HL-60 (cell line): ENCODE measurements at regions not wholly inside any gene's neighbourhood (a gene's known extent, or its start where the extent isn't known, plus 50 kb on each side); places are given as distances from the start of the nearest gene placed in this dataset.

Source experiments
- GABPA ChIP-seq: IDR thresholded peaks from 2 replicates; pipeline ENCODE4 v1.6.1; 2012; ENCODE audit warnings: low read depth
- POLR2AphosphoS5 ChIP-seq: IDR thresholded peaks from 2 replicates; pipeline ENCODE4 v1.6.1; 2012; ENCODE audit warnings: low read depth
- SPI1 ChIP-seq: IDR thresholded peaks from 2 replicates; pipeline ENCODE4 v1.6.1; 2012; ENCODE audit warnings: low read depth, mild to moderate bottlenecking, borderline replicate concordance
- TF ChIP-seq, protein P1 (sequence below): IDR thresholded peaks from one replicate; pipeline ENCODE4 v1.5.1; 2011; ENCODE audit warnings: low read length, control low read depth, inconsistent platforms; ENCODE audit not compliant: insufficient read depth
- TF ChIP-seq, protein P2 (sequence below): IDR thresholded peaks from 2 replicates; pipeline ENCODE4 v1.6.1; 2012; ENCODE audit warnings: low read depth; ENCODE audit not compliant: insufficient replicate concordance

DNA sequence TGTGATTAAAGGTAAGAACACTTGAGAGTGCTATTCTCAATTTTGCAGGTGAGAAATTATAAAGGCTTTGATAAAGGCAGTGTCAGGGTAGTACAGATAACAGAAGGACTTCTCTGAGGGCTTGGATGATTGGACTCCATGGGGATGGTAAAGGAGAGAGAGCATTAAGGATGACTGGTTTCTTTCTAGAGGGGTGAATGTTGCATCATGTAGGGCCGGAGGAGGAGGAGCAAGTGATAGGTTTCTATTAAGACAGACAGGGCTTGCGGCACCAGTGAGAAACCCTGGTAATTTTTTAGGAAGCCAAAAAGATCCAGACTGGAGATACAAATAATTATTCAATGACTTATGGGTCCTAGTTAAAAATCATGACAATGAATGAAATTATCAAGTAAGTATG lies 230.7 kb upstream of the MME start:
- TF ChIP-seq, protein P1, sequence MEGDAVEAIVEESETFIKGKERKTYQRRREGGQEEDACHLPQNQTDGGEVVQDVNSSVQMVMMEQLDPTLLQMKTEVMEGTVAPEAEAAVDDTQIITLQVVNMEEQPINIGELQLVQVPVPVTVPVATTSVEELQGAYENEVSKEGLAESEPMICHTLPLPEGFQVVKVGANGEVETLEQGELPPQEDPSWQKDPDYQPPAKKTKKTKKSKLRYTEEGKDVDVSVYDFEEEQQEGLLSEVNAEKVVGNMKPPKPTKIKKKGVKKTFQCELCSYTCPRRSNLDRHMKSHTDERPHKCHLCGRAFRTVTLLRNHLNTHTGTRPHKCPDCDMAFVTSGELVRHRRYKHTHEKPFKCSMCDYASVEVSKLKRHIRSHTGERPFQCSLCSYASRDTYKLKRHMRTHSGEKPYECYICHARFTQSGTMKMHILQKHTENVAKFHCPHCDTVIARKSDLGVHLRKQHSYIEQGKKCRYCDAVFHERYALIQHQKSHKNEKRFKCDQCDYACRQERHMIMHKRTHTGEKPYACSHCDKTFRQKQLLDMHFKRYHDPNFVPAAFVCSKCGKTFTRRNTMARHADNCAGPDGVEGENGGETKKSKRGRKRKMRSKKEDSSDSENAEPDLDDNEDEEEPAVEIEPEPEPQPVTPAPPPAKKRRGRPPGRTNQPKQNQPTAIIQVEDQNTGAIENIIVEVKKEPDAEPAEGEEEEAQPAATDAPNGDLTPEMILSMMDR, result no peak
- TF ChIP-seq GABPA (no peak), POLR2AphosphoS5 (no peak), SPI1 (no peak)
- TF ChIP-seq, protein P2, sequence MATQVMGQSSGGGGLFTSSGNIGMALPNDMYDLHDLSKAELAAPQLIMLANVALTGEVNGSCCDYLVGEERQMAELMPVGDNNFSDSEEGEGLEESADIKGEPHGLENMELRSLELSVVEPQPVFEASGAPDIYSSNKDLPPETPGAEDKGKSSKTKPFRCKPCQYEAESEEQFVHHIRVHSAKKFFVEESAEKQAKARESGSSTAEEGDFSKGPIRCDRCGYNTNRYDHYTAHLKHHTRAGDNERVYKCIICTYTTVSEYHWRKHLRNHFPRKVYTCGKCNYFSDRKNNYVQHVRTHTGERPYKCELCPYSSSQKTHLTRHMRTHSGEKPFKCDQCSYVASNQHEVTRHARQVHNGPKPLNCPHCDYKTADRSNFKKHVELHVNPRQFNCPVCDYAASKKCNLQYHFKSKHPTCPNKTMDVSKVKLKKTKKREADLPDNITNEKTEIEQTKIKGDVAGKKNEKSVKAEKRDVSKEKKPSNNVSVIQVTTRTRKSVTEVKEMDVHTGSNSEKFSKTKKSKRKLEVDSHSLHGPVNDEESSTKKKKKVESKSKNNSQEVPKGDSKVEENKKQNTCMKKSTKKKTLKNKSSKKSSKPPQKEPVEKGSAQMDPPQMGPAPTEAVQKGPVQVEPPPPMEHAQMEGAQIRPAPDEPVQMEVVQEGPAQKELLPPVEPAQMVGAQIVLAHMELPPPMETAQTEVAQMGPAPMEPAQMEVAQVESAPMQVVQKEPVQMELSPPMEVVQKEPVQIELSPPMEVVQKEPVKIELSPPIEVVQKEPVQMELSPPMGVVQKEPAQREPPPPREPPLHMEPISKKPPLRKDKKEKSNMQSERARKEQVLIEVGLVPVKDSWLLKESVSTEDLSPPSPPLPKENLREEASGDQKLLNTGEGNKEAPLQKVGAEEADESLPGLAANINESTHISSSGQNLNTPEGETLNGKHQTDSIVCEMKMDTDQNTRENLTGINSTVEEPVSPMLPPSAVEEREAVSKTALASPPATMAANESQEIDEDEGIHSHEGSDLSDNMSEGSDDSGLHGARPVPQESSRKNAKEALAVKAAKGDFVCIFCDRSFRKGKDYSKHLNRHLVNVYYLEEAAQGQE, result no peak
